Lower leg skin (tissue), 4 donors: ENCODE measurements at regions not wholly inside any gene's neighbourhood (a gene's known extent, or its start where the extent isn't known, plus 50 kb on each side); places are given as distances from the start of the nearest gene placed in this dataset.

ENCODE experiments used
- DNase-seq, 2 donors: peaks; one replicate each; pipeline ENCODE4 v3.0.0-alpha.2; 2019; ENCODE audit warnings: low spot score in 2 of 2
- H3K4me3 ChIP-seq: fragments of 200-600 bp; sonication (generic); 2 replicates; pipeline ENCODE4 v1.5.1; 2017; ENCODE audit warnings: mild to moderate bottlenecking, low read depth; ENCODE audit not compliant: poor library complexity, severe bottlenecking
- CTCF ChIP-seq, 3 donors: fragments of 450-650 bp; IDR thresholded peaks; one replicate each; pipeline ENCODE4 v1.5.1; 2016; ENCODE audit warnings: antibody characterized with exemption in 3 of 3, mild to moderate bottlenecking in 3 of 3, moderate library complexity in 2 of 3
- POLR2A ChIP-seq, 2 donors: fragments of 450-650 bp; IDR thresholded peaks; one replicate each; pipeline ENCODE4 v1.6.1; 2016 to 2017; ENCODE audit warnings: antibody characterized with exemption in 2 of 2, mild to moderate bottlenecking in 1 of 2, moderate library complexity in 1 of 2
- WGBS, 2 donors: methylation state at CpG; one replicate each; pipeline ENCODE4 v1.1.5; 2018; 5-methylcytosine and 5-hydroxymethylcytosine counted together
- intact Hi-C: fragments of 100-400 bp; cut with DNase I; formaldehyde crosslinking; loops from one replicate; pipeline ENCODE4 v1.15.0; 2023; ENCODE audit warnings: low total_unique reads

DNA sequence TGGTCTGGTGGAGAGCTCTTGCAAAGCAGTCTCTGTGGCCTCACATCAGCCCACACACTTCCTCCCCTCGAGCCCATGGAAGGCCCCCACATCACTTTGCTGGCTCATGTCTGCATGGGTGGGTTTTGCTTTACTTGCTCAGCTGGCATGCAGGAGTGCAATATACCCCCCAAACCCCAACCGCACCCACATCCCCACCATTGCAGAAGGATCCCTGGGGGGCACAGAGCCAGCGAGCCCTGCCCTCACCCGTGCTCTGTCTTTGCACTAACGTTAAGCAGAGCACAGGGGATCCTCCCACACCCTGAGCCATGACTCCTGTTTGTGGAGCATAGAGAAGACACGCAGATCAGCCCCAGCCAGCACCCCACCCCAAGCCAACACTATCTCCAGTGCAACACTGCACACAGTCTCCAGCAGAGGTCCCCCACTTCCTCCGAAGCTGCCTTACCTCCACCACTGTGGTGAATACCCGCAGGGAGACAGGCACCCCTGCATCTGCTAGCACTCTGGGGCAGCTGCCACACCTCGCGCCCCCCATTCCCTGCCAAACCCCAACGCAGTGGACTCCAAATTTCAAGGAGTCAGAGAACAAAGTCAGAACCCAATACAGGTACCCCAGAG is 177.8 kb upstream of the RGPD4 start:
- intact Hi-C loops: no loop called here
- no peak overlapping the region for H3K4me3 ChIP-seq
- 79 to 86% methylated on average over 9 to 11 of the region's 11 CpGs for WGBS, 2 donors
- DNase-seq: no peak
- TF ChIP-seq CTCF (IDR thresholded peaks at IDR 0.05): no peak
- no peak for TF ChIP-seq POLR2A (IDR thresholded peaks at IDR 0.05)

GRCh38 chr2:107657049-107657448 is 169.6 kb upstream of the RGPD4 start:
- TF ChIP-seq CTCF (IDR thresholded peaks at IDR 0.05) (no peak), POLR2A (IDR thresholded peaks at IDR 0.05) (no peak)
- 74 to 81% methylated on average over 3 of the region's 3 CpGs for WGBS, 2 donors
- intact Hi-C loops: no loop called here
- no peak overlapping the region for H3K4me3 ChIP-seq
- DNase-seq: no peak

DNA sequence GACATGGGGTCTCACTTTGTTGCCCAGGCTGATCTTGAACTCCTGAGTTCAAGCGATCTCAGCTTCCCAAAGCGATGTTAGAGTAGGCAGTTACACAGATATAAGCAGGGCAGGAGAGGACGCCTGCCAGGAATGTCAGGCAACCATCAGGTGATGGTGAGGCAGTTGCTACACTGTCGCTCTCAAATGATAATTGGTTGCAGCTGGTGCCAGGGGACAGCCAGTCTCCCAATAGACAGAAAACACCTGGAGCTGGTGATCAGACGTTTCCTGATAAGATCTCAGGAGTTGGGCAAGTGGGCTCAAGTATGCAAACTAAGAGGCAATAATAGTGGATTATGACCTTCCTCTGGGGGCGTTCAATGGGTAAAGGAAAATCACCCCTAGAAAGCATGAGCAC is 163.1 kb upstream of the RGPD4 start:
- no peak for DNase-seq

GRCh38 chr2:107669335-107669734 is 157.4 kb upstream of the RGPD4 start:
- H3K4me3 ChIP-seq: no peak overlapping the region
- intact Hi-C loops: no loop called here
- WGBS, 2 donors: 27 to 49% methylated on average over 4 of the region's 4 CpGs
- TF ChIP-seq POLR2A (IDR thresholded peaks at IDR 0.05) (no peak), CTCF (IDR thresholded peaks at IDR 0.05) (no peak)
- no peak for DNase-seq

More for the DNA sequence above, 163.1 kb upstream of the RGPD4 start:
- TF ChIP-seq CTCF (IDR thresholded peaks at IDR 0.05): no peak
- no peak for TF ChIP-seq POLR2A (IDR thresholded peaks at IDR 0.05)
- H3K4me3 ChIP-seq: no peak overlapping the region
- intact Hi-C loops: no loop called here
- 67 to 73% methylated on average over 6 of the region's 6 CpGs for WGBS, 2 donors

DNA sequence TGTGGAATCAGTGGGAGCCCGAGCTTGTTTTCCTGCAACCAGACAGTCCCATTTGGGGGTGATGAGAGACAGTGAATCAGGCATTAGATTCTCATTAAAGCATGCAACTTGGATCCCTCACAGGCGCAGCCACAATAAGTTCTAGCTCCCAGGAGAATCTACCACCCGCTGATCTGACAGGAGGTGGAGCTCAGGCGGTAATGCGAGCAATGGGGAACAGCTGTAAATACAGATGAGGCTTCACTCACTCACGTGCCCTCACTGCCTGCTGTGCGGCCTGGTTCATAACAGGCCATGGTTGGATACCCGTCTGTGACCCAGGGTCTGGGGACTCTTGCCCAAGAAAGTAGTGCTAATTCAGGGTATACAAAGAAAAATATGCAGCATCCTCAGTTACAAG is 144.8 kb upstream of the RGPD4 start:
- 74 to 84% methylated on average over 8 of the region's 8 CpGs for WGBS, 2 donors
- TF ChIP-seq CTCF (IDR thresholded peaks at IDR 0.05): no peak
- no peak for TF ChIP-seq POLR2A (IDR thresholded peaks at IDR 0.05)
- no peak for DNase-seq
- intact Hi-C loops: no loop called here
- H3K4me3 ChIP-seq: no peak overlapping the region

GRCh38 chr2:107684421-107684820 is 142.3 kb upstream of the RGPD4 start:
- intact Hi-C loops: no loop called here
- TF ChIP-seq POLR2A (IDR thresholded peaks at IDR 0.05): no peak
- no peak for TF ChIP-seq CTCF (IDR thresholded peaks at IDR 0.05)
- 51 to 55% methylated on average over 4 of the region's 4 CpGs for WGBS, 2 donors
- no peak overlapping the region for H3K4me3 ChIP-seq
- DNase-seq: no peak
